ENCODE measurements at regions not wholly inside any gene's neighbourhood (a gene's known extent, or its start where the extent isn't known, plus 50 kb on each side); places are given as distances from the start of the nearest gene placed in this dataset.

- DNase-seq, result no peak
These were observed 57.6 kb upstream of the FZD10 start for GRCh38 chr12:130104571-130105106.

- no peak for DNase-seq
These were observed 53.0 kb upstream of the FZD10 start for GRCh38 chr12:130109062-130109945.

DNA sequence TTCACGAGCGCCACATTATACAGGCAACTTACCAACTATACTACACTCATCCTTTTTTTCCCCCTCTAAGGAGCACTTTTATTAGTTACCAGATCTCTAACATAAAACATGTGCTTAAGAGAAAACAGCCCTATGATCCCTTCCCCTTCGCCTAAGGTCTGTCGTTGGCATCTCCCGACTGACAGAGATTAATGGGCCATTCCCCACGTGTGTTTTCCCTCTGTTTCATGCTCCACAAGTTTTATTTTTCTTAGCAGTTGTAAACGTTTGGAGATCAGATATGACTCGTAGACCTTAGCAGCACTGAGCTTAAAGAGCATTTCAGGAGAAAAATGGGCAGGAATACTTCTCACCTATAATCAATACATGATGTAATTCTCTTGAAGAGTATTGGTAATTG lies 51.4 kb upstream of the FZD10 start:
- DNase-seq, result no peak

DNA sequence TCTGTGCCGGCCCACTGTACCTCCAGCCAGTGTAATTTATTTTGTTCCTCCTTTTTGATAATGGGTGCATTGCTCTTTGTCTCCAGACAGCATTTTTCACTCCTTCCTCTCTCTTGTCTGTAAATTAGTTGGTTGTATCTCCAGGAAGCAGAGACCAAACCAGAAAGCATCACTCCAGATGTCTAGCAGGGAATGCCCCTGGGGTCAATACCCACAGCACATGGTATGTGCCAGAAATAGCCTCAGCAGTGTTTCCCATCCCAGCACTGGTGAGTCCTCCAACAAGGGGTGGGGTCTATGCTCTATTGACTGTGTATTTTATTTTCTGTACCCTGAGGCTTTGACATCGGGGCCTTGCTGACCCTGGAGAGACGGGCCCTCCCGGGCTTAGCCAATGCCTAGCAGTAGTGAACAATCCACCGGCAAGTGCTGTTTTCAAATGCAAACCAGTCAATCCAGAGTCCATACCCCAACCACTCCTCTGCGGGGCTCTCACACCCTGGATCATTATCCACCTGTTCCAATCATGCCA lies 50.2 kb upstream of the FZD10 start:
- DNase-seq, result no peak
